ENCODE measurements at regions not wholly inside any gene's neighbourhood (a gene's known extent, or its start where the extent isn't known, plus 50 kb on each side); places are given as distances from the start of the nearest gene placed in this dataset.

GRCh38 chr13:105462098-105462497 is 1073.4 kb downstream of the EFNB2 start:
- peaks cover under 1% of the 10 kb centered on the region for H3K9me3 Mint-ChIP-seq
- no peak overlapping the region for H3K4me3 ChIP-seq (ENCODE audit: low read length)
- no peak for DNase-seq
- 89% methylated on average over 5 of the region's 5 CpGs; no CpG with 5 or more reads in 1 of the 2 experiments for WGBS, 2 experiments (ENCODE audit: insufficient coverage in 1 of 2, insufficient read length in 1 of 2)
- H3K27ac Mint-ChIP-seq: no peak overlapping the region
- H3K9me3 ChIP-seq (ENCODE audit: control insufficient read depth, low read length): no peaks in the 10 kb centered on the region
- H3K36me3 ChIP-seq (ENCODE audit: control insufficient read depth, insufficient read depth, low read length): no peaks in the 10 kb centered on the region
- H3K27ac ChIP-seq (ENCODE audit: low read depth, low read length): no peak overlapping the region
- H3K4me1 Mint-ChIP-seq: peaks cover 13% of the 10 kb centered on the region
- H3K36me3 Mint-ChIP-seq (ENCODE audit: low read depth): no peaks in the 10 kb centered on the region
- H3K27me3 ChIP-seq (ENCODE audit: control insufficient read depth, insufficient read depth, low read length, poor library complexity, severe bottlenecking): peaks cover 17% of the 10 kb centered on the region
- peaks cover 35% of the 10 kb centered on the region for H3K27me3 Mint-ChIP-seq (ENCODE audit: insufficient read depth)
- TF ChIP-seq, protein P1, sequence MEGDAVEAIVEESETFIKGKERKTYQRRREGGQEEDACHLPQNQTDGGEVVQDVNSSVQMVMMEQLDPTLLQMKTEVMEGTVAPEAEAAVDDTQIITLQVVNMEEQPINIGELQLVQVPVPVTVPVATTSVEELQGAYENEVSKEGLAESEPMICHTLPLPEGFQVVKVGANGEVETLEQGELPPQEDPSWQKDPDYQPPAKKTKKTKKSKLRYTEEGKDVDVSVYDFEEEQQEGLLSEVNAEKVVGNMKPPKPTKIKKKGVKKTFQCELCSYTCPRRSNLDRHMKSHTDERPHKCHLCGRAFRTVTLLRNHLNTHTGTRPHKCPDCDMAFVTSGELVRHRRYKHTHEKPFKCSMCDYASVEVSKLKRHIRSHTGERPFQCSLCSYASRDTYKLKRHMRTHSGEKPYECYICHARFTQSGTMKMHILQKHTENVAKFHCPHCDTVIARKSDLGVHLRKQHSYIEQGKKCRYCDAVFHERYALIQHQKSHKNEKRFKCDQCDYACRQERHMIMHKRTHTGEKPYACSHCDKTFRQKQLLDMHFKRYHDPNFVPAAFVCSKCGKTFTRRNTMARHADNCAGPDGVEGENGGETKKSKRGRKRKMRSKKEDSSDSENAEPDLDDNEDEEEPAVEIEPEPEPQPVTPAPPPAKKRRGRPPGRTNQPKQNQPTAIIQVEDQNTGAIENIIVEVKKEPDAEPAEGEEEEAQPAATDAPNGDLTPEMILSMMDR (conservative IDR thresholded peaks at IDR 0.05): no peak
- H3K9ac ChIP-seq (ENCODE audit: extremely low read depth, low read length, poor library complexity, severe bottlenecking): no peak overlapping the region
- H3K4me3 Mint-ChIP-seq: no peak overlapping the region
- peaks cover 6% of the 10 kb centered on the region for H3K4me1 ChIP-seq (ENCODE audit: control insufficient read depth, insufficient read depth, low read length)

GRCh38 chr13:105452895-105453294 is 1082.6 kb downstream of the EFNB2 start:
- TF ChIP-seq, protein P1 (conservative IDR thresholded peaks at IDR 0.05): no peak
- Mint-ChIP-seq H3K9me3 (no peaks in the 10 kb centered on the region), H3K27ac (no peak overlapping the region), H3K4me3 (no peak overlapping the region), H3K36me3 (ENCODE audit: low read depth) (no peaks in the 10 kb centered on the region), H3K4me1 (no peaks in the 10 kb centered on the region), H3K27me3 (ENCODE audit: insufficient read depth) (no peaks in the 10 kb centered on the region)
- Histone ChIP-seq H3K9ac (ENCODE audit: extremely low read depth, low read length, poor library complexity, severe bottlenecking) (no peak overlapping the region), H3K9me3 (ENCODE audit: control insufficient read depth, low read length) (no peaks in the 10 kb centered on the region), H3K27me3 (ENCODE audit: control insufficient read depth, insufficient read depth, low read length, poor library complexity, severe bottlenecking) (no peaks in the 10 kb centered on the region), H3K36me3 (ENCODE audit: control insufficient read depth, insufficient read depth, low read length) (no peaks in the 10 kb centered on the region), H3K27ac (ENCODE audit: low read depth, low read length) (no peak overlapping the region), H3K4me3 (ENCODE audit: low read length) (no peak overlapping the region), H3K4me1 (ENCODE audit: control insufficient read depth, insufficient read depth, low read length) (no peaks in the 10 kb centered on the region)
- no peak for DNase-seq
- 87 to 92% methylated on average over 1 to 2 of the region's 2 CpGs for WGBS, 2 experiments (ENCODE audit: insufficient coverage in 1 of 2, insufficient read length in 1 of 2)

DNA sequence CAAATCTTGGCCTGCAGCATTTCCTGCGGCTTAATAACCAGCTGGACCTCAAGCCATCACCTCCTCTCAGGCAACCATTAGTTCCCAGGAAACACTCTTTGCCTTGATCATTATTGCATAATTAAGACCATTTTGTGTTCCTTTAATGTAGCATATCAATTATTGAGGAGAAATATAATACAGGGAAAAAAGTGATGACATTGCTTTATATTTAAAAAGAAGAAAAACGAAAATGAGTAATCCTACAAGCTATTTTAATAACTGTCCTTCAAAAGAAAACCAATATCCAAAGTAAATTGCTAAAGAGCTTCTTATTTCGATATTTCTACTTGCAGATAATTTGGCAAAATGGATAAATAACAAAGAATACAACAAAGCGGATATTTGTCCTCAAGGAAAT is 1084.7 kb downstream of the EFNB2 start:
- Mint-ChIP-seq H3K4me3 (no peak overlapping the region), H3K27me3 (ENCODE audit: insufficient read depth) (no peaks in the 10 kb centered on the region), H3K27ac (no peak overlapping the region), H3K36me3 (ENCODE audit: low read depth) (no peaks in the 10 kb centered on the region), H3K9me3 (no peaks in the 10 kb centered on the region), H3K4me1 (no peaks in the 10 kb centered on the region)
- no peaks in the 10 kb centered on the region for H3K27me3 ChIP-seq (ENCODE audit: control insufficient read depth, insufficient read depth, low read length, poor library complexity, severe bottlenecking)
- TF ChIP-seq, protein P1 (conservative IDR thresholded peaks at IDR 0.05): no peak
- 94 to 100% methylated on average over 1 to 3 of the region's 4 CpGs for WGBS, 2 experiments (ENCODE audit: insufficient coverage in 1 of 2, insufficient read length in 1 of 2)
- no peak overlapping the region for H3K27ac ChIP-seq (ENCODE audit: low read depth, low read length)
- no peaks in the 10 kb centered on the region for H3K9me3 ChIP-seq (ENCODE audit: control insufficient read depth, low read length)
- H3K4me1 ChIP-seq (ENCODE audit: control insufficient read depth, insufficient read depth, low read length): no peaks in the 10 kb centered on the region
- H3K9ac ChIP-seq (ENCODE audit: extremely low read depth, low read length, poor library complexity, severe bottlenecking): no peak overlapping the region
- no peak overlapping the region for H3K4me3 ChIP-seq (ENCODE audit: low read length)
- H3K36me3 ChIP-seq (ENCODE audit: control insufficient read depth, insufficient read depth, low read length): no peaks in the 10 kb centered on the region
- DNase-seq: no peak

Data from endodermal cell (in vitro differentiated cells).